Central memory CD8-positive, alpha-beta T cell (primary cell): ENCODE measurements at regions not wholly inside any gene's neighbourhood (a gene's known extent, or its start where the extent isn't known, plus 50 kb on each side); places are given as distances from the start of the nearest gene placed in this dataset.
A peak's percentile ranks its signal among the peaks of the same experiment; 100 is the strongest.

Experiments
- ATAC-seq: fragments of 150-1000 bp; cut with Tn5 transposase; replicated peaks from 2 replicates; pipeline ENCODE4 v1.10.0; 2022; ENCODE audit warnings: mild to moderate bottlenecking, moderate FRiP score, moderate number of reproducible peaks; ENCODE audit not compliant: poor library complexity, severe bottlenecking; ENCODE audit errors: extremely low read depth
- DNase-seq, 2 donors: peaks; one replicate each; pipeline ENCODE4 v3.0.0; 2021; ENCODE audit warnings: low spot score in 2 of 2
- H3K27ac Mint-ChIP-seq: one replicate; pipeline ENCODE4 v1.8.0; 2022; ENCODE audit warnings: low read depth, mild to moderate bottlenecking, moderate library complexity, mixed read lengths
- H3K27me3 Mint-ChIP-seq: one replicate; pipeline ENCODE4 v1.8.0; 2022; ENCODE audit warnings: mixed read lengths
- H3K36me3 Mint-ChIP-seq: one replicate; pipeline ENCODE4 v1.8.0; 2022; ENCODE audit warnings: mild to moderate bottlenecking, moderate library complexity, mixed read lengths; ENCODE audit not compliant: insufficient read depth
- H3K4me1 Mint-ChIP-seq: one replicate; pipeline ENCODE4 v1.8.0; 2022; ENCODE audit warnings: mixed read lengths
- H3K4me3 Mint-ChIP-seq: one replicate; pipeline ENCODE4 v1.8.0; 2022; ENCODE audit warnings: mild to moderate bottlenecking, moderate library complexity, mixed read lengths
- H3K9me3 Mint-ChIP-seq: one replicate; pipeline ENCODE4 v1.8.0; 2022; ENCODE audit warnings: mixed read lengths

DNA sequence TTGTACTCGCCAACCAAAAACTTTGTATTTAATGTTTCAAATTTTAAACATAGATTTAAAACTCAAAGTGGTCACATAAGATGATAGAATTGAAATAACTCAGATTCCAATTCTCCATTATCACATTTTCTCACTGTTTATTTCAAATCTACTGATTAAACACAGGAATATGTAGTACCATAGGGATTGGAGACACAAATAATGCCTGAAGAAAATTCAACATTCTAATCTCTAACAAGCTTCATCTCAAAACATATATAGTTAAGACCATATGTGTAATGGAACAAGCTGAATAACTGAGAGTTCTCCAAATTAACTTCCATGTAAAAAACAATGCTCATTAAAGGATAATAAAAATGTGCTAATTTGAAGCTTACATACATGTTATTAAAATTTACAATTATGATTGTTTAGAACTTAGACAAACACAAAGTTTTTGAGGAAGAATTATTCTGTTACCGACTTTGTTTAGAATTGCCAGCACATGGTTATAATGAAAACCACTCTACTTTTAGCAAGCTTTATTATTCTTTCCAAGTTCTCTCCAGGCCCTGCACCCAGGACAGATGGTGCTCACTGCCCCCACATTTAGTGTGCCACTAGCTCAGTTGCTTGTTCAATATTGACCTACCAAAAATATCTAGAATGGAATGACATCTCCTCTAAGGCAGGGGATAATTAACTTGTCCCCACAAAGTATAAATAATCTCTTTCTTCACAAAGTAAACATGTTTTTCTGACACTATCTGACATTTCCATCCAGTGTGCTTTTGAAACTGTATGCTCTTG is 467.2 kb downstream of the TTLL7 start:
- Mint-ChIP-seq H3K4me1 (no peaks in the 10 kb centered on the region), H3K4me3 (no peak overlapping the region), H3K9me3 (peaks cover 23% of the 10 kb centered on the region), H3K27ac (no peak overlapping the region), H3K36me3 (no peaks in the 10 kb centered on the region), H3K27me3 (no peaks in the 10 kb centered on the region)
- no peak for ATAC-seq
- DNase-seq = no peak

DNA sequence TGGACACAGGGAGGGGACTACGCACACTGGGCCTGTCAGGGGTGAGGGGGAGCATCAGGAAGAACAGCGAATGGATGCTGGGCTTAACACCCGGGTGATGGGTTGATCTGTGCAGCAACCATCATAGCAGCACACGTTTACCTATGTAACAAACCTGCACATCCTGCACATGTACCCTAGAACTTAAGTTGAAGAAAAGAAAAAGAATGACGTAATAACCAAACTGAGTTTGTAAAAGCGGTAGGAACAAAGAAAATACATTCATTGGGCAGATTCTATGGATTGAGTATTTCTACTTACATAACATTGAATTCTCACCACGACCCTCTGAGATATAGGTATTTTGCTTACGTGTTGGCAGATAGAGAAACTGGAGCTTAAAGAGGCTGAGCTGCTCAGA is 468.4 kb downstream of the TTLL7 start:
- Mint-ChIP-seq H3K4me3 (no peak overlapping the region), H3K27ac (no peak overlapping the region)
- no peak for ATAC-seq

DNA sequence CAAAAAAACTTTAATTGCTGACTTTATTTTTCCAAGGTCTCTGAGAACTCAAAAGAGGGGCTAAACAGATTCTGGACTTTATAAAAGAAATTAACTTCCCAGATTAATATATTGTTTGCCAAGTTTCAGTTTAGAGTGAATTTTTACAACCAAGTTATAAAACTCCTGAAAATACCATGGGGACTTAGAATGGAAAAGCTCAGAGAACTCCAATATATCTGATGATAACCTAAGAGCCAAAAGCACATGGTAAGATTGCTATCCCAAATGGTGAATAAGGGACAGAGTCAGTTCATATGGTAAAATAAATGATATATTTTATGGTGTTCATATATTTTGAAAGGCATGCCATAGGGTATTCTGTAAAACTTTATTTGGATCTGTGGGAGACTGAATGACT is 470.9 kb downstream of the TTLL7 start:
- Mint-ChIP-seq H3K4me3 (no peak overlapping the region), H3K27ac (no peak overlapping the region), H3K27me3 (no peaks in the 10 kb centered on the region), H3K36me3 (no peaks in the 10 kb centered on the region), H3K4me1 (no peaks in the 10 kb centered on the region), H3K9me3 (peaks cover 13% of the 10 kb centered on the region)
- DNase-seq = no peak
- ATAC-seq = no peak

More for the DNA sequence above, 468.4 kb downstream of the TTLL7 start:
- H3K9me3 Mint-ChIP-seq = peaks cover 23% of the 10 kb centered on the region
- H3K36me3 Mint-ChIP-seq = no peaks in the 10 kb centered on the region
- H3K4me1 Mint-ChIP-seq = no peaks in the 10 kb centered on the region
- no peaks in the 10 kb centered on the region for H3K27me3 Mint-ChIP-seq
- DNase-seq = no peak

DNA sequence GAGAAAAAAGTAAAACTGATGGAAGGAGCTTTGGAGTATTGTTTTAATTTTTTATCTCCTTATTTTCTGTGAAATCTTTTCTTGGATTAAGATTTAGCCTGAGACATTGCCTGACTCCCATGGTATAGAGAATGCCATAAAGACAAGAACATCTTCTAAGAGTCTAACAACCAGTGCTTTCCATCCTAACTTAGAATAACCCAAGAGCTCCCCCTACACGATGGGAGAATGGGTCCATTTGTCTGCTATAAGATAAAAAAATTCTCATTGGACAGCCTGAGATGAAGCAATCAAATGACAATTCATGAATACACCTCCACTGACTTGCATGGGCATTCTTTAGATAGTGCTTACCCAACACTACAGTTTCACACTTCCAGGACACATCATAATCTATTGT is 478.1 kb downstream of the TTLL7 start:
- ATAC-seq (no peak), DNase-seq (no peak)
- peaks cover 5% of the 10 kb centered on the region for H3K9me3 Mint-ChIP-seq
- H3K4me1 Mint-ChIP-seq = no peaks in the 10 kb centered on the region
- no peaks in the 10 kb centered on the region for H3K27me3 Mint-ChIP-seq
- H3K4me3 Mint-ChIP-seq = no peak overlapping the region
- no peak overlapping the region for H3K27ac Mint-ChIP-seq
- H3K36me3 Mint-ChIP-seq = no peaks in the 10 kb centered on the region

DNA sequence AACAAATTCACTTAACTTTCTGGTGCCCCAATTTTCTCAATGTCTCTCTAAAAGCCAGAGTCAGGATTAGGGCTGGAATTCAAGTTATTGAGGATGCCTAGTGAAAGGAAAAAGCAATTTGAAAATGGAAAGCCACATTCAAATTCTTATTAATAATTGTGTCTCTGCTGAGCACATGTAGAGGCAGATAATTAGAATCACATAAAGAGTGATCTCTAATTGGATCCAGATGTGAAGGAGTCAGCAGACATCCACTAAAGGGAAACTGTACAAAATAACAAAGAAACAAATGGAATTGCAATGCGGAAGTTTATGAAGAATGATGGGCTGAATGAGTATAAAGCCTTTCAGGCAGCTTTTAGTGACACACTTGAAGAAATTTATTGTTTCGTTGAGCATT is 482.6 kb downstream of the TTLL7 start:
- no peaks in the 10 kb centered on the region for H3K27me3 Mint-ChIP-seq
- no peaks in the 10 kb centered on the region for H3K4me1 Mint-ChIP-seq
- H3K36me3 Mint-ChIP-seq = no peaks in the 10 kb centered on the region
- ATAC-seq = no peak
- DNase-seq = no peak
- H3K4me3 Mint-ChIP-seq = no peak overlapping the region
- peaks cover 4% of the 10 kb centered on the region for H3K9me3 Mint-ChIP-seq
- H3K27ac Mint-ChIP-seq = no peak overlapping the region

DNA sequence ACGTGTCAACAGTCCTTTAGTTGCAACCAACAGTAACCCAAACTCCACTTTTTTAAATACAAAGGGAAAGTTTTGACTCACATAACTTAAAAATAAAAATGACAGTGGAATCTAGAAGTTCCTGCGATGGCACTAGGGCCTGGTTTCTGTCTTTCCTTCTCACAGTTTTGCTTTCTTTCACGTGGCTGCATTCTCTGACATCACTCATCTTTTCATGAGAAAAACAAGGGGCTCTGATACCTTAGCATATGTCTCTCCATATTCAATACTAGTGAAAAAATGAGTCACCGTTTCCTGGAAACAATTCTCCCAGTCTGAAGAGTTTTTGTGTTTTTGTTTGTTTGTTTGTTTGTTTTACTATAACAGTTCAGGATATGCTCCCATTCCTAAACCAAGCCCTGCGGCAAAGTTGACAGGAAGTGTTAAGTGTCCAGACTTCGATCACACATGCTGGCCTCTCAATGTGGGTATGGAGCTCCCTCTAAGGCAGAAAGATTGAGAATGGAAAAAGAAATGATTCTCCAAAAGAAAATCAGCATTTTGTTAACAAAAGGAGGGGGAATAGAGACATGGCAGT is 483.3 kb downstream of the TTLL7 start:
- H3K4me1 Mint-ChIP-seq = no peaks in the 10 kb centered on the region
- H3K36me3 Mint-ChIP-seq = no peaks in the 10 kb centered on the region
- H3K9me3 Mint-ChIP-seq = no peaks in the 10 kb centered on the region
- H3K4me3 Mint-ChIP-seq = no peak overlapping the region
- no peak overlapping the region for H3K27ac Mint-ChIP-seq
- DNase-seq (no peak), ATAC-seq (no peak)
- H3K27me3 Mint-ChIP-seq = no peaks in the 10 kb centered on the region

DNA sequence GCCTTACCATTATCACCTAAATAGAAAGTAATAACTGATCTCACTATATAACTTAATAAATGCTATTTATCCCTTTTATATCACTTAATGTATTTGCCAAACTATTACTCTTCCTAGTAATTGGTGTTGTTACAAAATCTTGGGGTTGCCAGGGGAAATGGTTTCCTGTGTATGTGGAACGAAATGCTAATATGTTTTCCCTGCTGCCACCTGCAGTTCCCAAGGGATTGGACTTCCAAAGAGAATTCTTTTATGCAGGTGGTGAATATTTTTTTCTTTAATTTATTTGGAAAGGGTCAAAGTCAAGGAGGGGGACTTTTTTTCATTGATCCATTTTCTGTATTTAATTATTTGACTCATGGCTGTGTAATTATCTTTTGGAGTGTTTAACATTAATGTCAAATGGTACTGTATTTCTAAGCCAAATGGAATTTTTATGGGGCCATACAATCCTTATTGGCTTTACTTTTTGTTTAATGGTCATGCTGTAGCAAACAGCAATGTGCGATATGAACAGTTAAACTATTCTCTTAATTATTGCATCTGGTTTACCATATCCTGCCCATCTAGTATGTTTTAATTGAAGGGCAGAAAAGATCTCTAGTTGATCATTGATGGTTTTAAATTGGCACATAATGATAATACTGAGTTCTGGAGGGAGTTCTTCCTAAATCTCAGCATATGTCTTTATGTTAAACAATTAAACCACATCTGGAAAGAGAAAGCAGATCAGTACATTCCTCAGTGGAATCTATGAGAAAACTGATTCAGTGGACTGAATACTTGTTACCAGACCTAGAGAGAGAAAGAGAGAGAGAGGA is 486.3 kb downstream of the TTLL7 start:
- Mint-ChIP-seq H3K4me1 (no peaks in the 10 kb centered on the region), H3K27ac (no peak overlapping the region), H3K27me3 (no peaks in the 10 kb centered on the region), H3K9me3 (no peaks in the 10 kb centered on the region), H3K4me3 (no peak overlapping the region), H3K36me3 (no peaks in the 10 kb centered on the region)
- no peak for DNase-seq
- no peak for ATAC-seq

DNA sequence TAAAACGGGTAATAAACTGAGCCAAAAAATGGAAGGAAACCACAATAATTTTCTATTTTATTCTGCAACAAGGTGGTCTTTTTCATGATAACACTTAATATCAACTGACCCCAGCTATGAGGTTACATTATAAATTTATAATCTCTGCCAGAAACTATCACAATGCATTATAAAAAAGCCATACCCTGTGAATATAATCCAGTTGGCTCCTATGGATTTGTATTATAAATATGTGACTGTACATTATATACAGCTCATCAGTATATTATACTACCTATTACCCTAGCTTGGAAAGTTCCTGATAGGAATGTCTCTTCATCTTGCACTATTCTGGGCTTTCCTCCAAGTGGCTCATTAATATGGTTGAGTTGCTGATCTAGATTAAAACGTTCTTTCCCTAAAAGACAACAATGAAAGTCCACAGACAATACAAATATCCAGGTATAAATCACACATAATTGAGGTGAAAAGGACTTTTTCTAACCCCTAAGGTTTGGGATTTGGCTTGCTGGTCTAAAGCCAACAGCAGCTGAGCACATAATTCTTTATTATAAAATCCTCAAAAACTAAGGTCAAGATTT is 487.7 kb downstream of the TTLL7 start:
- H3K9me3 Mint-ChIP-seq = no peaks in the 10 kb centered on the region
- no peak for DNase-seq
- ATAC-seq = no peak
- no peak overlapping the region for H3K4me3 Mint-ChIP-seq
- H3K27me3 Mint-ChIP-seq = no peaks in the 10 kb centered on the region
- no peak overlapping the region for H3K27ac Mint-ChIP-seq
- H3K4me1 Mint-ChIP-seq = no peaks in the 10 kb centered on the region
- no peaks in the 10 kb centered on the region for H3K36me3 Mint-ChIP-seq

DNA sequence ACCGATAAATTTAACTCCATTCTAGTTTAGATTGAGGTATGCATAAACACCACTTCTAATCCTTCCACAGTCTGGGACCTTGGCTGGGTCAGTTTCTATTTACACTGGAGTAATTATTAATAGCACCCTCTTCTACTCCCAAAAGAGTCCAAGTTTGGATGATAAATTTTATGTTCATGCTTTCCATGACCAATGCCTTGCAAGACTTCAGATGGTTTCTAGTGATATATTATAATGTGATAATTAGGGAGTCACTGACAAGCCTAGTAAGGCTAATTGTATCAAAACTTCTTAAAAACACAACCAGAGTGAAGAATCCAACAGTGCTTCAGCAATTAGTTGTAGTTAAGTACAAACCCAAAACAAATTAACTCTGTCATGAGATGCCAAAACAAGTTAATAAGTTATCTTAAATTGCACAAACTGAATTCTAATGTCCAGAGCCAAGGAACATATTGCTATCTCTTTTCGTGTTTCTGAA is 489.6 kb downstream of the TTLL7 start:
- Mint-ChIP-seq H3K27ac (no peak overlapping the region), H3K27me3 (no peaks in the 10 kb centered on the region), H3K4me3 (no peak overlapping the region), H3K4me1 (no peaks in the 10 kb centered on the region), H3K9me3 (peaks cover 11% of the 10 kb centered on the region), H3K36me3 (no peaks in the 10 kb centered on the region)
- DNase-seq (no peak), ATAC-seq (no peak)

DNA sequence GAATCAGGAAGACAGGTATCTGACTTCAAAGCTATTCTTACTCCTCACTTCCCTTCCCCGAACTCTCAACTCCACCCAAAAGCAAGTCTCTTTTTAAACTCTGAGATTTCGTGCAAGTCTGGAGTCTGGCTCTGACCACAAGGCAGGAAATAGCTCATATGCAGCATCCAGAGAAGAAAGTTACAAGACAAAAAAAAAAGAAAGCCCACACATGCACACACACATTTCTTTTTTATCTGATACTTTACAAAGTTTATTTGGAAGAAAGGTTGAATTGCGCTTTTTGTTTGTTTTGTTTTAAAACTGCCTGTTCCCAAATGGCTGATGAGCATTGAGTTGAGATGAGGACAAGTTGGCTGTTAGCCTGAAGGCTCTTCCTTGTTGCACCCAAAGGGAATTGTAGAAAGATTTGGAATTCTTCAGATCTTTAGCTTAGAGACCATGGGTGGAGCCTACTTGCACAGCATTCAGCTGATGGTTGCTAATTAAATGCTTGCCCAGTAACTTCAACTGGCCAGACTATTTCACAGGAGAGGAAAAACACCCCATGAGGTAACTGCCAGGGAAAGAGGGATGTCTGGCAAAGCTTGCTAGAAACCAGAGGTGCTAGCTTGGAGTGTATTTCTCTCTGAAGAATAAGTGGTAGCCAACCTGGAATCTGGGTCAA is 490.3 kb downstream of the TTLL7 start:
- H3K4me1 Mint-ChIP-seq = no peaks in the 10 kb centered on the region
- DNase-seq (no peak), ATAC-seq (peak; percentile 70)
- H3K4me3 Mint-ChIP-seq = peak overlapping the region; percentile 15
- H3K36me3 Mint-ChIP-seq = no peaks in the 10 kb centered on the region
- H3K27ac Mint-ChIP-seq = no peak overlapping the region
- H3K27me3 Mint-ChIP-seq = no peaks in the 10 kb centered on the region
- peaks cover 11% of the 10 kb centered on the region for H3K9me3 Mint-ChIP-seq

DNA sequence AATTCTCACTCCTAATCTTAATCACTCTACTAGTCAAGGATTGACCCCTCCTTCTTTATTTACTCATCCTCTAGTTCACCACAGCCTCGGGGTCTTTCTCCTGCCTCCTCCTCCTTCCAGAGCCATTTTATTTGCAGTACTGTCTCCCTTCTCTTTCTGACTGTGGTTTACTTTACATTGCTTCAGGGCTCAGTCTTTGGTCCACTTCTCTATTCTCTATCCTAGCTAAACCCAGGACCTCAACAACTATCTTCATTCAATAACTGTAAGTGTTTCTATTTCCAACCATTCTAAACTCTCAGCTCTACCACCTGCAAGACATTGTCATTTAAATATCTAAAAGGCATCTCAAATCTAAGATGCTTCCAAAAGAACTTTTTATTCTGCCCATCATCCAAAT is 493.8 kb downstream of the TTLL7 start:
- Mint-ChIP-seq H3K4me3 (no peak overlapping the region), H3K36me3 (no peaks in the 10 kb centered on the region), H3K9me3 (peaks cover 21% of the 10 kb centered on the region), H3K27me3 (no peaks in the 10 kb centered on the region), H3K27ac (no peak overlapping the region), H3K4me1 (no peaks in the 10 kb centered on the region)
- no peak for DNase-seq
- ATAC-seq = no peak

DNA sequence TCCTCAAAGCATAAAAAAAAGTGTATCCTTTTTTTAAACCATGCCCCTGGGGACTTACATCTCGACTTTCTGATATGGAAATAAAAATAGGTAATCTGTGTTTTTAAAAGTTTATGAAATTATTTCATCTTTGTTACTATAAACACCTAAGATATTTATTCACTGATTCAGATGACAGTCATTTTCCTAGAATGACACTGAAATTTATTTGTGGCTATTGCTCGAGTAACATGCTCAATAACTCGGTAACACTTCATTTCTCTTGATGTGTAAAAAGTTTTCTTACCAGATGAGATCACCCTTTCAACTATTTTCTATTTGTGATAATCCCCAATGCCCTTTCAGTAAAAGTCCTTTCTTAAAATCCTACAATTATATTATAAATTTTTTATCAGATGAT is 495.8 kb downstream of the TTLL7 start:
- no peak for ATAC-seq
- Mint-ChIP-seq H3K36me3 (no peaks in the 10 kb centered on the region), H3K27ac (no peak overlapping the region), H3K9me3 (peaks cover 32% of the 10 kb centered on the region), H3K4me3 (no peak overlapping the region), H3K27me3 (no peaks in the 10 kb centered on the region), H3K4me1 (no peaks in the 10 kb centered on the region)
- no peak for DNase-seq
